ENCODE measurements at regions not wholly inside any gene's neighbourhood (a gene's known extent, or its start where the extent isn't known, plus 50 kb on each side); places are given as distances from the start of the nearest gene placed in this dataset.

GRCh38 chr2:60679036-60679780 lies 76.9 kb upstream of the PAPOLG start:
- Histone ChIP-seq H3K36me3 (no peaks in the 10 kb centered on the region), H3K4me3 (no peak overlapping the region), H3K9me3 (no peaks in the 10 kb centered on the region), H3K4me1 (no peaks in the 10 kb centered on the region), H3K27ac (no peak overlapping the region), H3K27me3 (no peaks in the 10 kb centered on the region)
- TF ChIP-seq, protein P1, sequence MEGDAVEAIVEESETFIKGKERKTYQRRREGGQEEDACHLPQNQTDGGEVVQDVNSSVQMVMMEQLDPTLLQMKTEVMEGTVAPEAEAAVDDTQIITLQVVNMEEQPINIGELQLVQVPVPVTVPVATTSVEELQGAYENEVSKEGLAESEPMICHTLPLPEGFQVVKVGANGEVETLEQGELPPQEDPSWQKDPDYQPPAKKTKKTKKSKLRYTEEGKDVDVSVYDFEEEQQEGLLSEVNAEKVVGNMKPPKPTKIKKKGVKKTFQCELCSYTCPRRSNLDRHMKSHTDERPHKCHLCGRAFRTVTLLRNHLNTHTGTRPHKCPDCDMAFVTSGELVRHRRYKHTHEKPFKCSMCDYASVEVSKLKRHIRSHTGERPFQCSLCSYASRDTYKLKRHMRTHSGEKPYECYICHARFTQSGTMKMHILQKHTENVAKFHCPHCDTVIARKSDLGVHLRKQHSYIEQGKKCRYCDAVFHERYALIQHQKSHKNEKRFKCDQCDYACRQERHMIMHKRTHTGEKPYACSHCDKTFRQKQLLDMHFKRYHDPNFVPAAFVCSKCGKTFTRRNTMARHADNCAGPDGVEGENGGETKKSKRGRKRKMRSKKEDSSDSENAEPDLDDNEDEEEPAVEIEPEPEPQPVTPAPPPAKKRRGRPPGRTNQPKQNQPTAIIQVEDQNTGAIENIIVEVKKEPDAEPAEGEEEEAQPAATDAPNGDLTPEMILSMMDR (IDR thresholded peaks at IDR 0.05) = no peak
- DNase-seq (no peak), ATAC-seq (no peak)
- intact Hi-C loops (cut with DNase I) = no loop called here

DNA sequence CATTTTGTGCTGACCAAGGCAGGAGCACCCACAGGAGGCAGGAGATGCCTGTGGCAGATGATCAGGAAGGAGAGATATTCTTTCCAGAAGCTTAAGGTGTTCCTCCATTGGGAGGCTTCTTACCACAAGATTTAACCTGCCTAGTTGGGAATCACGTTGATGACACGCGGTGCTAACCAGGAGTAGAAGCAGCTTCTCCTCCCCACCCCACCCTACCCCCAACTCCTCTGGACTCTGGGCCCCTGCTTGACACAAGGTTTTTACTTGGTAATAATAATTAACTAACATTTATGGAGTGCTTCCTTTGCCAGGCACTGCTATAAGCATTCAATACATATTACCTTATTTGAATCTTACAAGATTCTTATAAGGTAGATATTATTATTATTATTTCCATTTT lies 62.5 kb upstream of the PAPOLG start:
- TF ChIP-seq, protein P1 (IDR thresholded peaks at IDR 0.05) = no peak
- no peaks in the 10 kb centered on the region for H3K36me3 ChIP-seq
- H3K4me3 ChIP-seq = no peak overlapping the region
- no peaks in the 10 kb centered on the region for H3K9me3 ChIP-seq
- intact Hi-C loops (cut with DNase I) = no loop called here
- H3K27ac ChIP-seq = no peak overlapping the region
- ATAC-seq = no peak
- no peaks in the 10 kb centered on the region for H3K4me1 ChIP-seq
- H3K27me3 ChIP-seq = no peaks in the 10 kb centered on the region
- DNase-seq = no peak

GRCh38 chr2:60695793-60696192 lies 60.3 kb upstream of the PAPOLG start:
- H3K4me1 ChIP-seq = no peaks in the 10 kb centered on the region
- intact Hi-C loops (cut with DNase I) = no loop called here
- no peak overlapping the region for H3K27ac ChIP-seq
- DNase-seq (no peak), ATAC-seq (no peak)
- TF ChIP-seq, protein P1 (IDR thresholded peaks at IDR 0.05) = no peak
- H3K36me3 ChIP-seq = no peaks in the 10 kb centered on the region
- no peaks in the 10 kb centered on the region for H3K9me3 ChIP-seq
- no peaks in the 10 kb centered on the region for H3K27me3 ChIP-seq
- no peak overlapping the region for H3K4me3 ChIP-seq

GRCh38 chr2:60699617-60700016 lies 56.5 kb upstream of the PAPOLG start:
- no peaks in the 10 kb centered on the region for H3K27me3 ChIP-seq
- intact Hi-C loops (cut with DNase I) = no loop called here
- ATAC-seq = peak; percentile 43

GRCh38 chr2:60706021-60706420 lies 50.0 kb upstream of the PAPOLG start:
- ATAC-seq = no peak
- intact Hi-C loops (cut with DNase I) = no loop called here
- no peaks in the 10 kb centered on the region for H3K27me3 ChIP-seq
- no peaks in the 10 kb centered on the region for H3K4me1 ChIP-seq
- H3K4me3 ChIP-seq = no peak overlapping the region
- H3K36me3 ChIP-seq = no peaks in the 10 kb centered on the region
- TF ChIP-seq, protein P1 (IDR thresholded peaks at IDR 0.05) = no peak
- no peak for DNase-seq
- H3K9me3 ChIP-seq = no peaks in the 10 kb centered on the region
- no peak overlapping the region for H3K27ac ChIP-seq

More at GRCh38 chr2:60699617-60700016, 56.5 kb upstream of the PAPOLG start:
- no peaks in the 10 kb centered on the region for H3K9me3 ChIP-seq
- H3K4me3 ChIP-seq = no peak overlapping the region
- no peaks in the 10 kb centered on the region for H3K36me3 ChIP-seq
- TF ChIP-seq, protein P1 (IDR thresholded peaks at IDR 0.05) = no peak
- H3K4me1 ChIP-seq = no peaks in the 10 kb centered on the region
- no peak overlapping the region for H3K27ac ChIP-seq
- no peak for DNase-seq

Data from upper lobe of right lung (tissue), 1 donor.